Right cardiac atrium (tissue), 5 donors: ENCODE measurements at regions not wholly inside any gene's neighbourhood (a gene's known extent, or its start where the extent isn't known, plus 50 kb on each side); places are given as distances from the start of the nearest gene placed in this dataset.

ENCODE experiments used
- ATAC-seq, 2 donors: fragments of 200-7000 bp; cut with Tn5 transposase; one replicate each; pipeline versions ENCODE4 v1.8.0 to v1.9.1; 2020; ENCODE audit warnings: moderate library complexity in 2 of 2, mild to moderate bottlenecking in 1 of 2
- DNase-seq, 3 donors: peaks; one replicate each; pipeline ENCODE4 v3.0.0-alpha.2; 2020
- H3K27ac ChIP-seq: one replicate; pipeline ENCODE4 v1.5.1; 2013; ENCODE audit warnings: mild to moderate bottlenecking, low read length, control low read depth, moderate library complexity
- H3K27me3 ChIP-seq: one replicate; pipeline ENCODE4 v1.6.1; 2013; ENCODE audit not compliant: control insufficient read depth, insufficient read depth
- H3K4me1 ChIP-seq: one replicate; pipeline ENCODE4 v1.6.1; 2013; ENCODE audit warnings: low read length; ENCODE audit not compliant: control insufficient read depth, insufficient read depth
- H3K4me3 ChIP-seq: one replicate; pipeline ENCODE4 v1.5.1; 2013; ENCODE audit warnings: low read length, control low read depth
- H3K9me3 ChIP-seq: one replicate; pipeline ENCODE4 v1.6.1; 2013; ENCODE audit warnings: low read length; ENCODE audit not compliant: control insufficient read depth
- WGBS: extraction: QIAGEN DNeasy Blood & Tissue Kit; methylation state at CpG from one replicate; pipeline ENCODE4 v1.1.7; 2013; 5-methylcytosine and 5-hydroxymethylcytosine counted together
- intact Hi-C, 4 donors: fragments of 100-400 bp; cut with DNase I; formaldehyde crosslinking; loops; one replicate each; pipeline versions ENCODE4 v1.11.0 to v1.14.0; 2022 to 2023
- donor health status: healthy with polysubstance abuse.
- donor health status: DM: no; HTN: yes; CAD: no.
- donor health status: DM: no; HTN: no; CAD: no.
- donor health status: DM: no; HTN: yes; CAD: no; lungs with severe emphysema.
- donor health status: DM: yes; HTN: yes; CAD: no.

DNA sequence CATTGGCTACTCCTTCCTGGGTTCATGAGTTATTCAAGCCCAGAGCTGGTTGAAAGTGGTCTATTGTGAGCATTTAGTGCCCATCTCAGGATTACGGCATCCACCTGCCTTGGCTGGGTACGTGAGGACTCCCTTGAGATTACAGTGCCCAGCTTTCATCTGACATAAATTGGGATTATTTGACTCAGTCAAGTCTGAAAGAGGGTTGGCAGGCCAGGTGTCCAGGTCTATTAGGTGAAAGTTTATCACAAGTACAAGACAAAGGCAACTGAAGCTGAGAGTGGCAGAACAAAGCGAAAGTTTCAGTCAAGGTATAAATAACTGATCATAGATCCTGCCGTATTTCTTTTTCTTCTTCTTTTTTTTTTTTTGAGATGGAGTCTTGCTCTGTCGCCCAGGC, 84.6 kb upstream of the ATF7IP start:
- DNase-seq (no peak), ATAC-seq (no peak)
- H3K4me1 ChIP-seq, result no peaks in the 10 kb centered on the region
- 96% methylated on average over 5 of the region's 5 CpGs for WGBS
- intact Hi-C loops, result no loop called here
- H3K4me3 ChIP-seq, result no peak overlapping the region
- H3K9me3 ChIP-seq, result no peaks in the 10 kb centered on the region
- H3K27me3 ChIP-seq, result no peaks in the 10 kb centered on the region
- no peak overlapping the region for H3K27ac ChIP-seq

DNA sequence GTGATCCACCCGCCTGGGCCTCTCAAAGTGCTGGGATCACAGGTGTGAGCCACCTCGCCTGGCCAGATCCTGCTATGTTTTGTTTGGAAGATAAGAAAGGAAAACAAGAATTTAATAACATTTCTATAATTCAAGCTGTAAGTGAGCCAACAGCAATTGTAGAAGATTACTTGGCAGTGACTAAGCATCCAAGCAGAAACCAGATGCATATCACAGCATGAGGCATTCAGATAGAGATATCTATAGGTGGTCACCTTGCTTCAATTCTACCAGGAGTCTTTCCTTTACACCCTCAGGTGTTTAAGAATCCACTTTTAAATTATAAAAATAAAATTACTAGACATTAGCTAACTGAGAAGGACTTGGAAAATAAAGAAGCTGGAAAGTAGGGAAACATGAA, 83.9 kb upstream of the ATF7IP start:
- WGBS, result 98% methylated on average over 2 of the region's 2 CpGs
- intact Hi-C loops, result no loop called here
- Histone ChIP-seq H3K4me1 (no peaks in the 10 kb centered on the region), H3K4me3 (no peak overlapping the region), H3K9me3 (no peaks in the 10 kb centered on the region), H3K27me3 (no peaks in the 10 kb centered on the region), H3K27ac (no peak overlapping the region)
- DNase-seq, result no peak
- no peak for ATAC-seq

DNA sequence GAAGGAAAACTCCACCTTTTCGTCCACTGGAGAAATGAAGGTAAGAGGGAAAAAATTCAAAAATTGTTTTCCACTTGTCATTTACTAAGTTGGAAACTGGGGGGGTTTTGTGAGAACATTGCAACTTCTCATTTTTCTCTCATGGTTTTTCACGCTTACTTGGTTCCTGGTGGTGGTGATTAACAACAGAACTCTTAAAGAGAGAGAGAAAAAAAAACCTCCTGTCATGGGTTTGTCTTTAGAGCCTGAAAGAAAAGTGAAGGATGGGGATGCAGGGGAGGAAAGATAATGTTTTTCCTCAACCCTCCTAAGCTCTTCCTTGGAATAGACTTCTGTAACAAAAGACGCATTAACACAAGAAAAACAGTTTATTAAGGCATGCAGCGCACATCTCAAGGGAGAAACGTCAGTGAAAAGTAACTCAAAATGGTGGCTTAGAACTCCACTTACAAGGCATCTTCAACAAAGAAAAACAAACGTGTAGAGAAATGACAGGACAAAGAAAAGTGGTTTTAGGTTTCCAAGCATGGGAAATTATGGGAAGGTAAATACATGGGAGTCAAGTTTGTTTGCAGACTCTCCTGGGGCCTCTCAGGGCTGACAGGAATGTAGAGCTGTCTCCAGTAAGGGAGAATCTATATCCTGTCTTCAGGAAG, 81.9 kb upstream of the ATF7IP start:
- DNase-seq, result no peak
- 56% methylated on average over 6 of the region's 6 CpGs for WGBS
- no peaks in the 10 kb centered on the region for H3K9me3 ChIP-seq
- intact Hi-C loops, result no loop called here
- no peak overlapping the region for H3K27ac ChIP-seq
- no peak for ATAC-seq
- no peak overlapping the region for H3K4me3 ChIP-seq
- H3K27me3 ChIP-seq, result no peaks in the 10 kb centered on the region
- H3K4me1 ChIP-seq, result no peaks in the 10 kb centered on the region

DNA sequence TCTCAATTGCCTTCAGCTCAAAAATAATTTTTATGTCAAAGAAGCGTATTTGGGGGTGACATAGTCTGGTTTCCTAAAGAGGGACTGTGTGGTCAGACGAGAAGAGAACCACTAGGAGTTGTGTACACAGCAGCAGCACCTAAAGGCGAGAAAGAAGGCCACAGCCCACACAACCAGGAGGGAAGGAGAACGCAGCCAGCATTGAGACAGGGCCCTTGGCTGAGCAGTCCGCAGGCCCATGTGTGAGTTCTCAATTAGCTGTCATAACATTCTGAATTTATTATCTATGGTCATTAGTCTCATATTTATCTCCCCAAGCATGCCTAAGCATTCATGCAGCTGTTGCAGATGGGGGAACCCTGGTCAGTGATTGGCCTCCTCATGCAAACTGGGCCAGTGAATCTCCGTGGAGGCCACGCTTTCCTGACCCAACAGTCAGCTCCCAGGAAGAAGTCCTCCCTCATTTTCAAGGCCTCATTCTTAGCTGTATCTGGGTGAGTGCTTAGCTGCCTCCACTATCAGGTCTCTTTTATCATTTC, 81.2 kb upstream of the ATF7IP start:
- DNase-seq (peak in 2 of 3 donors; percentile 66 to 75), ATAC-seq (peak; percentile 61 to 83)
- Histone ChIP-seq H3K27ac (no peak overlapping the region), H3K9me3 (no peaks in the 10 kb centered on the region), H3K4me1 (no peaks in the 10 kb centered on the region), H3K27me3 (no peaks in the 10 kb centered on the region), H3K4me3 (no peak overlapping the region)
- WGBS, result 55% methylated on average over 7 of the region's 7 CpGs
- intact Hi-C loops, result no loop called here

DNA sequence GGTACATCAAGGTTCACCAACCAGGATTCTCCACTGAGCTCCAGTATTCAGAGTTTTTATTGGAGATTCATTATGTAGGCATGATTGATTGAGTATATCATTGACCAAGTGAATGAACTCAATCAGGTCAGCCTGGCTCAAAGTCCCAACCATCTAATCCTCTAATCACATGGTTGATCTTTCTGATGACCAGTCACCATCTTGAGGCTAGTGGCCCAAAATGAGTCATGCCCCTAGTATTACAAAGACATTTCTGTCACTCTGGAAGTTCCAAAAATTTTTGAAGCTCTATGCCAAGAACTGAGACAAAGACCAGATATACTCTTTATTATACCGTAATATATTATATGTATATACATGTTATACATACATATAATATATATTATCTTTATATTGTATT, 75.9 kb upstream of the ATF7IP start:
- ATAC-seq (no peak), DNase-seq (no peak)
- Histone ChIP-seq H3K27ac (no peak overlapping the region), H3K27me3 (no peaks in the 10 kb centered on the region), H3K4me1 (no peaks in the 10 kb centered on the region), H3K4me3 (no peak overlapping the region), H3K9me3 (no peaks in the 10 kb centered on the region)
- intact Hi-C loops, result no loop called here
- 84% methylated on average over 1 of the region's 1 CpG for WGBS

DNA sequence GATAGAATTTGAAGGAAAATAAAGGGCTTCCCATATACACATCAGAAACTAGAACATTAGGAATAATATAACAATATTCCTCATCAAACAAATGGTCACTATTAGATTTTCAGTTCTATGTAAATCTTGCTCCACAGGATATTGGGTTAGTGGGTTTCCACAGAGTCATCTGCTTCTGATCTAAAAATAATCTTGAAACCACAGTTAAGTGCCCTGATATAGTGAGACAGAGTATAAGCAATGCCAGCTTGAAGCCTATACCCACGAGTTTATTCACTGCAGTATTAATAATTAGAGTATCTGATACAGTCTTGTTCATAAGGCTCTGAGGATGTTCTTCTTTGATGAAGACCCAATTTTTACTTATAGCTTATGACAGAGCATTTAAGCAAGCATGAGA, 74.5 kb upstream of the ATF7IP start:
- WGBS, result 51% methylated on average over 1 of the region's 1 CpG
- Histone ChIP-seq H3K4me1 (no peaks in the 10 kb centered on the region), H3K27me3 (no peaks in the 10 kb centered on the region), H3K27ac (no peak overlapping the region), H3K9me3 (no peaks in the 10 kb centered on the region), H3K4me3 (no peak overlapping the region)
- ATAC-seq (no peak), DNase-seq (no peak)
- intact Hi-C loops, result no loop called here

DNA sequence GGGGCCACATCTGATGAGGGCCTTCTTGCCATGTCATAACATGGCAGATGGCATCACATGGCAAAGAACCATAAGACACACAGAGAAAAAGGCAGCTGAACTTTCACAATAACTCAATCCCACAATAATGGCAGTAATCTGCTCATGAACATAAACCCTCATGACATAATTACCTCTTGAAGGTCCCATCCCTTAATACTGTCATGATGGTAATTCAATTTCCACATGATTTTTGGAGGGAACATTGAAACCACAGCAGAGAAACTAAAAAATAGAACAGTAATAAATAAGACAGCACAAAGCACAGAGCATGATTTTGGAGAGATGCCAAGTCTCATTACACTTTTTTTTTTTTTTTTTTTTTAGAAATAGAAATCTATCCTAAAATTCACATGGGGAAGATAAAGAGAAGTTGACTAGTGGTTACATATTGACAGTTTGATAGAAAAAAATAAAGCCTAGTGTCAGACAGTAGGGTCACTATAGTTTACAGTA, 61.8 kb upstream of the ATF7IP start:
- peaks cover 1% of the 10 kb centered on the region for H3K9me3 ChIP-seq
- intact Hi-C loops, result no loop called here
- H3K4me3 ChIP-seq, result no peak overlapping the region
- H3K27ac ChIP-seq, result no peak overlapping the region
- H3K27me3 ChIP-seq, result no peaks in the 10 kb centered on the region
- no peaks in the 10 kb centered on the region for H3K4me1 ChIP-seq
- no peak for DNase-seq
- ATAC-seq, result no peak

DNA sequence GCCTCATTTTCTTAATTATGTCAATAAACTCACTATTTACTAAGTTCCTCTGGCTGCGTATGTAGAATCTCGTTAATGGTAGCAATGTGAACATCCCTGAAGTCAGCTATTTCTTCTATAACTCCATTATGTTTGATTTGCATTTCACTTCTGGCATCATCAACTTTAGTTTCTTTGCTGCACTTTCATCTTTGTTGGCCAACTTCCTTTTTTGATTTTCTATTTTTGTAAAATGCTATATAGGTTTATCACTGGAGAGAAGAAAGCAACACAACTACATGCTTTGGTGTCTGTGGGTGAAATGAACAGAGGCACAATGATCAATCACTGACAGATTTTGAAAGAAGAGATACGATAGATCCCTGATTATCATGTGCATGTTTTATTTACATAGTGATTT, 58.5 kb upstream of the ATF7IP start:
- Histone ChIP-seq H3K4me3 (no peak overlapping the region), H3K27ac (no peak overlapping the region), H3K9me3 (no peaks in the 10 kb centered on the region), H3K27me3 (no peaks in the 10 kb centered on the region), H3K4me1 (no peaks in the 10 kb centered on the region)
- 92% methylated on average over 3 of the region's 3 CpGs for WGBS
- DNase-seq, result no peak
- ATAC-seq, result no peak
- intact Hi-C loops, result no loop called here

DNA sequence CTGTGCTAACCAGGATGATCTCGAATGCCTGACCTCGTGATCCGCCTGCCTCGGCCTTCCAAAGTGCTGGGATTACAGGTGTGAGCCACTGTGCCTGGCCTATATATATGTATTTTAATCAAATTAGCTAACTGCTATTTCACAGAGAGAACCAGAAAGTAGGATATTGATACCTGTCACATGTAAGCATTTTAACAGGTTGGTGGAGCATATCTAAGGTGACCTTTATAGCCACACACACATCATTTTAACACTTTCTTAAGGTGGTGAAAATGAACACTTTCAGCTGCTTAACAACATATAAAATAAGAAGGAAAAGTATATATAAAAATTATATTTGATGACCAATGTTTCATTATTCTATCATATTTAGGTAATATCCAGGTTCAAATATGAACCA, 57.0 kb upstream of the ATF7IP start:
- no peak overlapping the region for H3K27ac ChIP-seq
- no peaks in the 10 kb centered on the region for H3K27me3 ChIP-seq
- H3K4me3 ChIP-seq, result no peak overlapping the region
- 95% methylated on average over 4 of the region's 4 CpGs for WGBS
- intact Hi-C loops, result no loop called here
- no peaks in the 10 kb centered on the region for H3K9me3 ChIP-seq
- no peak for DNase-seq
- no peak for ATAC-seq
- no peaks in the 10 kb centered on the region for H3K4me1 ChIP-seq

DNA sequence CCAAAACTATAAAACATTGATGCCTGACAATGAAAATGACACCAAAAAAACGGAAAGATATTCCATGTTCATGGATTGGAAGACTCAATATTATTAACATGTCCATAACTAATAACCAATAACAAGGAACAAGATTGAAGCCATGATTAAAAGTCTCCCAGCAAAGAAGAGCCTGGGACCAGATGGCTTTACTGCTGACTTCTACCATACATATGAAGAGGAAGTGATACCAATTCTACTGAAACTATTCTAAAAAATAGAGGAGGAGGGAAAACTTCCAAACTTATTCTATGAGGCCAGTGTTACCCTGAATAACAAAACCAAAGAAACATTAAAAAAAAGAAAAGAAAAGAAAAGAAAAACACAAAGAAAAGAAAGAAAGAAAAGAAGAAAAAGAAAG, 54.6 kb upstream of the ATF7IP start:
- Histone ChIP-seq H3K27me3 (no peaks in the 10 kb centered on the region), H3K4me3 (no peak overlapping the region), H3K4me1 (no peaks in the 10 kb centered on the region), H3K27ac (no peak overlapping the region), H3K9me3 (no peaks in the 10 kb centered on the region)
- intact Hi-C loops, result no loop called here
- DNase-seq (no peak), ATAC-seq (no peak)
- 92% methylated on average over 1 of the region's 1 CpG for WGBS

DNA sequence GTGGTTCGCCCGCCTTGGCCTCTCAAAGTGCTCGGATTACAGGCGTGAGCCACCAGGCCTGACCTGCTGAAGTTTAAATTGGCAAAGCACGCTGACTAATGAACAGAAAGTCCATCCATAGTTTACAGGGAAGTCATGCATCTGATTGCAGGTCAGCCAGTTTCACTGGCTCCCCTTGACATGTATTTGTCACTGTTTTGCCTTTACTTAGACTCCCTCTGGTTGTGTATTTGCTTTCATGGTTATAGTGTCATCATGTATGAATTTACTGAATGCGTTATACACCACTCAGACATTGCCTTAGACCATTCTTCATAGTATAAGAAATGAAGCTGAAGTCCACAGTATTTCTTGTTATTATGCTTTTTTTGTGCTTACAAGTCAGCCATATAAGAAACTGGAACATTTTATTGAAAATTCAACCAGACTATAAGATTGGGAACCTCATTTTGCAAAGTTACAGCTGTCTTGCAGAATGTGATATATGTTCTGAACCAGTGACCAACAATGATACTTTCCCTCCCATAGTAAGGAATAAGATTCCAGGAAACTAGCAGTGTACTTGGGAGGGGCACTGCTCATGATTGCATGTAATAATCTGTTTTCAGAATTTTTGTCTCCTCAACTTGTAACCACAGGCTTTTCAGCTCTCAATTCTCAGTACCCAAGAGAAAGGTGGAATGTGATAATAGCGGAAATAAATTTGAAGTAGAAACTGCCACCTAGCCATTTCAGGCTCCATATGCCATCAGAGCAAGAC, 51.9 kb upstream of the ATF7IP start:
- WGBS, result 97% methylated on average over 7 of the region's 7 CpGs
- DNase-seq (no peak), ATAC-seq (no peak)
- Histone ChIP-seq H3K27me3 (no peaks in the 10 kb centered on the region), H3K27ac (no peak overlapping the region), H3K4me1 (no peaks in the 10 kb centered on the region), H3K4me3 (no peak overlapping the region), H3K9me3 (no peaks in the 10 kb centered on the region)
- intact Hi-C loops, result no loop called here
